GM23338 (cell line): ENCODE measurements at regions not wholly inside any gene's neighbourhood (a gene's known extent, or its start where the extent isn't known, plus 50 kb on each side); places are given as distances from the start of the nearest gene placed in this dataset.
A peak's percentile ranks its signal among the peaks of the same experiment; 100 is the strongest.

Experiments used
- ATAC-seq: fragments of 200-7000 bp; cut with Tn5 transposase; 3 replicates; pipeline ENCODE4 v1.9.1; 2020
- DNase-seq: peaks from one replicate; pipeline ENCODE4 v3.0.0-alpha.2; 2015; ENCODE audit warnings: low spot score
- H2AFZ ChIP-seq: fragments of 200-600 bp; sonication (generic); 2 replicates; pipeline ENCODE4 v1.8.0; 2016; ENCODE audit warnings: antibody characterized with exemption, mild to moderate bottlenecking, moderate library complexity
- H3F3A ChIP-seq: fragments of 200-600 bp; sonication (generic); replicated peaks from 2 replicates; pipeline ENCODE4 v1.8.0; 2017; ENCODE audit warnings: antibody characterized with exemption, mixed run types, low read depth
- H3K27ac ChIP-seq: fragments of 200-600 bp; sonication (generic); 2 replicates; pipeline ENCODE4 v1.6.1; 2016; ENCODE audit warnings: low read depth
- H3K27me3 ChIP-seq: fragments of 200-600 bp; sonication (generic); 2 replicates; pipeline ENCODE4 v1.8.0; 2016; ENCODE audit warnings: mild to moderate bottlenecking, mixed run types, moderate library complexity; ENCODE audit not compliant: insufficient read depth
- H3K36me3 ChIP-seq: fragments of 200-600 bp; sonication (generic); 2 replicates; pipeline ENCODE4 v1.8.0; 2016; ENCODE audit warnings: mild to moderate bottlenecking; ENCODE audit not compliant: insufficient read depth
- H3K4me1 ChIP-seq: fragments of 200-600 bp; sonication (generic); 2 replicates; pipeline ENCODE4 v1.8.0; 2016; ENCODE audit warnings: mild to moderate bottlenecking, moderate library complexity; ENCODE audit not compliant: insufficient read depth
- H3K4me2 ChIP-seq: fragments of 200-600 bp; sonication (generic); 2 replicates; pipeline ENCODE4 v1.7.1; 2017; ENCODE audit warnings: mixed run types
- H3K4me3 ChIP-seq: fragments of 200-600 bp; sonication (generic); 2 replicates; pipeline ENCODE4 v1.6.1; 2016; ENCODE audit warnings: mixed run types
- H3K79me2 ChIP-seq: fragments of 200-600 bp; sonication (generic); replicated peaks from 2 replicates; pipeline ENCODE4 v1.8.0; 2017; ENCODE audit warnings: mild to moderate bottlenecking; ENCODE audit not compliant: insufficient read depth
- H3K9me2 ChIP-seq: fragments of 200-600 bp; sonication (generic); 2 replicates; pipeline ENCODE4 v1.8.0; 2017; ENCODE audit not compliant: insufficient read depth
- H4K20me1 ChIP-seq: fragments of 200-600 bp; sonication (generic); replicated peaks from 2 replicates; pipeline ENCODE4 v1.8.0; 2017; ENCODE audit warnings: mild to moderate bottlenecking; ENCODE audit not compliant: insufficient read depth
- H3K27ac Mint-ChIP-seq: 2 replicates; pipeline ENCODE4 v1.8.0; 2020; ENCODE audit warnings: inconsistent platforms, mild to moderate bottlenecking, moderate library complexity, mixed read lengths
- H3K27me3 Mint-ChIP-seq: 3 replicates; pipeline ENCODE4 v1.8.0; 2022; ENCODE audit warnings: low read depth, mild to moderate bottlenecking, moderate library complexity, mixed read lengths, inconsistent platforms; ENCODE audit not compliant: insufficient read depth, poor library complexity
- H3K36me3 Mint-ChIP-seq: 3 replicates; pipeline ENCODE4 v1.8.0; 2021; ENCODE audit warnings: low read depth, mild to moderate bottlenecking, inconsistent platforms, moderate library complexity, mixed read lengths
- H3K4me1 Mint-ChIP-seq: 3 replicates; pipeline ENCODE4 v1.8.0; 2020; ENCODE audit warnings: mild to moderate bottlenecking, inconsistent platforms, mixed read lengths
- H3K4me3 Mint-ChIP-seq: 3 replicates; pipeline ENCODE4 v1.8.0; 2021; ENCODE audit warnings: moderate library complexity, mild to moderate bottlenecking, inconsistent platforms, mixed read lengths
- H3K9me3 Mint-ChIP-seq: 3 replicates; pipeline ENCODE4 v1.8.0; 2020; ENCODE audit warnings: moderate library complexity, mild to moderate bottlenecking, inconsistent platforms, mixed read lengths
- CREB1 ChIP-seq: fragments of 250-450 bp; sonication (Bioruptor Pico); IDR thresholded peaks from 2 replicates; pipeline ENCODE4 v1.5.0; 2020; ENCODE audit warnings: low read depth, mild to moderate bottlenecking, moderate library complexity
- EZH2 ChIP-seq: fragments of 200-600 bp; sonication (generic); IDR thresholded peaks from one replicate; pipeline ENCODE4 v1.8.0; 2017; ENCODE audit warnings: antibody characterized with exemption, mild to moderate bottlenecking, low read depth; ENCODE audit not compliant: unreplicated experiment
- EZH2phosphoT487 ChIP-seq: fragments of 200-600 bp; sonication (generic); IDR thresholded peaks from one replicate; pipeline ENCODE4 v1.8.1; 2018; ENCODE audit warnings: antibody characterized with exemption; ENCODE audit not compliant: unreplicated experiment
- JUNB ChIP-seq: IDR thresholded peaks from one replicate; pipeline ENCODE4 v1.6.1; 2016; ENCODE audit warnings: antibody characterized with exemption; ENCODE audit not compliant: unreplicated experiment
- NANOG ChIP-seq: IDR thresholded peaks from 2 replicates; pipeline ENCODE4 v1.6.1; 2016; ENCODE audit warnings: antibody characterized with exemption, borderline replicate concordance
- POLR2AphosphoS5 ChIP-seq: IDR thresholded peaks from 2 replicates; pipeline ENCODE4 v1.6.1; 2016; ENCODE audit warnings: antibody characterized with exemption, low read depth
- REST ChIP-seq: IDR thresholded peaks from one replicate; pipeline ENCODE4 v1.6.1; 2018; ENCODE audit warnings: antibody characterized with exemption; ENCODE audit not compliant: unreplicated experiment
- STAT1 ChIP-seq: IDR thresholded peaks from one replicate; pipeline ENCODE4 v1.6.1; 2016; ENCODE audit warnings: antibody characterized with exemption; ENCODE audit not compliant: unreplicated experiment
- ZNF114 ChIP-seq: fragments of 250-450 bp; sonication (Bioruptor Pico); IDR thresholded peaks from 2 replicates; pipeline ENCODE4 v1.5.0; 2020; ENCODE audit warnings: mild to moderate bottlenecking, moderate library complexity
- ZNF331 ChIP-seq: fragments of 250-450 bp; sonication (Bioruptor Pico); IDR thresholded peaks from 2 replicates; pipeline ENCODE4 v1.5.0; 2020; ENCODE audit warnings: low read depth, mild to moderate bottlenecking, moderate library complexity
- ZNF462 ChIP-seq: fragments of 250-450 bp; sonication (Bioruptor Pico); IDR thresholded peaks from 2 replicates; pipeline ENCODE4 v1.5.0; 2020; ENCODE audit warnings: mild to moderate bottlenecking, moderate library complexity
- TF ChIP-seq, protein P1 (sequence below): IDR thresholded peaks from 2 replicates; pipeline ENCODE4 v1.6.1; 2016; ENCODE audit warnings: antibody characterized with exemption
- TF ChIP-seq, protein P2 (sequence below), 2 experiments: fragments of 200-600 bp in 1 of 2; sonication (generic) in 1 of 2; conservative IDR thresholded peaks; 2 replicates each; pipeline versions ENCODE4 v1.5.1 to v1.6.1; 2016 to 2017; ENCODE audit warnings: antibody characterized with exemption in 2 of 2, low read depth in 2 of 2, mild to moderate bottlenecking in 2 of 2, moderate library complexity in 1 of 2

DNA sequence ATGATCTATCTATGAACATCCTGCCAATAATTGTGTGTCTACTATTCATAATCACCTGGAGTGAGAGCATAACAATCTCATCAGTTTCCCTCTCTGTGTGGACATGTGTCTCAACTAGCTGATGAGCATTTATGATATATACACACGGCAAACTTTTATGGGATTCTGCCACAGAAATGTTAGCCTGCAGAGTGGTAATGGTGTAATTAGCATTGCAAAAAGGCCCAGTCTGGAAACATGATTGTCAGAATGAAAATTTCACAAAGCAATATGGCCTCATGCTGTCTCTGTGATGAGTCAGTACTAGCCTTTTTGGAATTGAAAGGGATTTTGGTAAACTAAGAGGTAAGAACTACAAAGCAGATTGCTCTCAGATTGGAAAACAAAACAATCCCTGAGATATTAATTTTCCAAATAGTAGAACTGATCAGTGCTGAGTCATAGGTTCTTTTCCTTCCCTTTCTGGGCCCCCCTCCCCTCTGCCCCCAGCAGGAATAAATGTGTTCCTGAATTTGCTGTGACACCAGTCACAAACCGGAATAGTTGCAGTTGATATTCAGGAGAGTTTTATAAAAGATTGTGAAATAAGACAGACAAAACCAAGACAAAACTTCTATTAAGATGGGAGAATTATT lies 189.2 kb downstream of the OSR1 start:
- Histone ChIP-seq H3K4me2 (no peak overlapping the region), H3K4me1 (0 out of 2 replicates have a peak, but pooled peaks cover 5% of the 10 kb centered on the region), H3K27ac (no peak overlapping the region), H3K4me3 (no peak overlapping the region), H2AFZ (peak overlapping the region; percentile 54; the same call in 1 of the 2 replicates), H3K9me2 (no peaks in the 10 kb centered on the region), H3F3A (no peaks in the 10 kb centered on the region), H3K79me2 (no peaks in the 10 kb centered on the region), H3K27me3 (no peaks in the 10 kb centered on the region), H3K36me3 (no peaks in the 10 kb centered on the region), H4K20me1 (no peaks in the 10 kb centered on the region)
- DNase-seq (no peak), ATAC-seq (no peak)
- Mint-ChIP-seq H3K36me3 (peaks cover 14% of the 10 kb centered on the region; the same call in 2 of the 3 replicates), H3K27me3 (no peaks in the 10 kb centered on the region), H3K9me3 (peaks cover 10% of the 10 kb centered on the region; the same call in 2 of the 3 replicates), H3K4me3 (no peak overlapping the region), H3K27ac (peak overlapping the region; percentile 89), H3K4me1 (peaks cover 10% of the 10 kb centered on the region; the same call in 2 of the 3 replicates)
- no peak for TF ChIP-seq NANOG
- TF ChIP-seq CREB1 = no peak
- TF ChIP-seq ZNF331 (CRISPR knock-in tag) = no peak
- TF ChIP-seq, protein P1, sequence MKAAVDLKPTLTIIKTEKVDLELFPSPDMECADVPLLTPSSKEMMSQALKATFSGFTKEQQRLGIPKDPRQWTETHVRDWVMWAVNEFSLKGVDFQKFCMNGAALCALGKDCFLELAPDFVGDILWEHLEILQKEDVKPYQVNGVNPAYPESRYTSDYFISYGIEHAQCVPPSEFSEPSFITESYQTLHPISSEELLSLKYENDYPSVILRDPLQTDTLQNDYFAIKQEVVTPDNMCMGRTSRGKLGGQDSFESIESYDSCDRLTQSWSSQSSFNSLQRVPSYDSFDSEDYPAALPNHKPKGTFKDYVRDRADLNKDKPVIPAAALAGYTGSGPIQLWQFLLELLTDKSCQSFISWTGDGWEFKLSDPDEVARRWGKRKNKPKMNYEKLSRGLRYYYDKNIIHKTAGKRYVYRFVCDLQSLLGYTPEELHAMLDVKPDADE = no peak
- TF ChIP-seq EZH2 = no peak
- no peak for TF ChIP-seq ZNF114 (CRISPR knock-in tag)
- TF ChIP-seq REST = no peak
- TF ChIP-seq JUNB = no peak
- TF ChIP-seq, protein P2, sequence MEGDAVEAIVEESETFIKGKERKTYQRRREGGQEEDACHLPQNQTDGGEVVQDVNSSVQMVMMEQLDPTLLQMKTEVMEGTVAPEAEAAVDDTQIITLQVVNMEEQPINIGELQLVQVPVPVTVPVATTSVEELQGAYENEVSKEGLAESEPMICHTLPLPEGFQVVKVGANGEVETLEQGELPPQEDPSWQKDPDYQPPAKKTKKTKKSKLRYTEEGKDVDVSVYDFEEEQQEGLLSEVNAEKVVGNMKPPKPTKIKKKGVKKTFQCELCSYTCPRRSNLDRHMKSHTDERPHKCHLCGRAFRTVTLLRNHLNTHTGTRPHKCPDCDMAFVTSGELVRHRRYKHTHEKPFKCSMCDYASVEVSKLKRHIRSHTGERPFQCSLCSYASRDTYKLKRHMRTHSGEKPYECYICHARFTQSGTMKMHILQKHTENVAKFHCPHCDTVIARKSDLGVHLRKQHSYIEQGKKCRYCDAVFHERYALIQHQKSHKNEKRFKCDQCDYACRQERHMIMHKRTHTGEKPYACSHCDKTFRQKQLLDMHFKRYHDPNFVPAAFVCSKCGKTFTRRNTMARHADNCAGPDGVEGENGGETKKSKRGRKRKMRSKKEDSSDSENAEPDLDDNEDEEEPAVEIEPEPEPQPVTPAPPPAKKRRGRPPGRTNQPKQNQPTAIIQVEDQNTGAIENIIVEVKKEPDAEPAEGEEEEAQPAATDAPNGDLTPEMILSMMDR (conservative IDR thresholded peaks at IDR 0.05; ENCODE audit: low read depth in 2 of 2) = no peak
- TF ChIP-seq EZH2phosphoT487 = no peak
- no peak for TF ChIP-seq STAT1
- TF ChIP-seq ZNF462 (CRISPR knock-in tag) = no peak
- no peak for TF ChIP-seq POLR2AphosphoS5
